T-helper 17 cell (primary cell): ENCODE measurements at regions not wholly inside any gene's neighbourhood (a gene's known extent, or its start where the extent isn't known, plus 50 kb on each side); places are given as distances from the start of the nearest gene placed in this dataset.
"Not testable (repeated sequence)": the region's sequence is repeated elsewhere in the genome, so short reads cannot be mapped to it uniquely, and the experiment has no call there.

Source experiments
- ATAC-seq: fragments of 150-1000 bp; cut with Tn5 transposase; 2 replicates; pipeline ENCODE4 v1.10.0; 2021; ENCODE audit warnings: mild to moderate bottlenecking, moderate library complexity
- DNase-seq, 3 donors: peaks; one replicate each; pipeline versions ENCODE4 v3.0.0 to v3.0.0-alpha.2; 2020 to 2021
- H3K9me3 ChIP-seq: one replicate; pipeline ENCODE4 v1.7.0; 2013; ENCODE audit warnings: low read length, mild to moderate bottlenecking; ENCODE audit not compliant: control insufficient read depth, poor library complexity, severe bottlenecking
- H3K27ac Mint-ChIP-seq: one replicate; pipeline ENCODE4 v1.8.0; 2022; ENCODE audit warnings: mild to moderate bottlenecking, moderate library complexity, mixed read lengths
- H3K27me3 Mint-ChIP-seq: one replicate; pipeline ENCODE4 v1.8.0; 2022; ENCODE audit warnings: mixed read lengths
- H3K36me3 Mint-ChIP-seq: one replicate; pipeline ENCODE4 v1.8.0; 2022; ENCODE audit warnings: low read depth, mixed read lengths
- H3K4me1 Mint-ChIP-seq: one replicate; pipeline ENCODE4 v1.8.0; 2022; ENCODE audit warnings: mild to moderate bottlenecking, mixed read lengths
- H3K4me3 Mint-ChIP-seq: one replicate; pipeline ENCODE4 v1.8.0; 2022; ENCODE audit warnings: mild to moderate bottlenecking, moderate library complexity, mixed read lengths

- no peaks in the 10 kb centered on the region for H3K36me3 Mint-ChIP-seq
- no peaks in the 10 kb centered on the region for H3K9me3 ChIP-seq
These were observed 1120.0 kb upstream of the CDH10 start for GRCh38 chr5:25764733-25765132.

DNA sequence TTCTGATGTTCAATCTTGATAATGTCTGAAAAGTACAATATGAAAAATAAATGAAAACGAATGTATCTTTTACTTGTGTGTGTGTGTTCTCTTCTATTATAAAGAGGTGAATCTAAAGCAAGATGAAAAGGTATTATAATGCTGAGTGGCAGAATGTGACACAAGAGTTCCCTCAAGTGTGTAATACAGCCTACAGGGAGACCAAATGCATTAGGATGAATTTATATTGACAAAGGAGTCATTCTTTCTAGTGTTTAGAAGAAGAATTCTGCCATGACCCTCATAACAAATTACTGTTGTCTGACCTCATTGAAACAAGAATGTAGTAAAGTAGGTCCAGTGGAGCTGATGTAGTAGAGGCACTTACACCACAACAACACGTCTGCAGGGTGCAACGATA is 1119.0 kb upstream of the CDH10 start:
- no peaks in the 10 kb centered on the region for H3K9me3 ChIP-seq
- no peak for ATAC-seq
- no peak overlapping the region for H3K4me3 Mint-ChIP-seq
- H3K27ac Mint-ChIP-seq = no peak overlapping the region
- DNase-seq = no peak
- H3K27me3 Mint-ChIP-seq = no peaks in the 10 kb centered on the region
- H3K36me3 Mint-ChIP-seq = no peaks in the 10 kb centered on the region
- H3K4me1 Mint-ChIP-seq = no peaks in the 10 kb centered on the region

More at GRCh38 chr5:25764733-25765132, 1120.0 kb upstream of the CDH10 start:
- no peak for ATAC-seq
- DNase-seq = no peak
- Mint-ChIP-seq H3K27ac (no peak overlapping the region), H3K4me1 (no peaks in the 10 kb centered on the region), H3K4me3 (no peak overlapping the region), H3K27me3 (no peaks in the 10 kb centered on the region)

DNA sequence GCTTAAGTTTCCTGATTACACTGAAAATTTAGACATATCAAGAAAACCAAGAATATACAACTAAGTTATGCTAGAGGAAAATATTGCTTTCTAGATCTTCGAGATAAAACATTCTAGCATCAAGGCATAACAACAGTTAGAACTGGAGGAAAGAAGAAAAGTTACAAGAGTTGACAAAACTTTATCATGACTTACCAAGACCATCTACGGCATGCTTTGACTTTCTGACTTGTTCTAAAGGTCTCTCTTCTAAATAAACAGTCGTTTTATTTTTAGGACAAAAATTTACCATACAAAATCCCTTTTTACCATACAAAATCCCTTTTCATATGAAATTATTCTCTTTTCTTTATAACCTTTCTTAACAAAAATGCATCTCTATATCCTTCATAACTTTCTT is 1110.1 kb upstream of the CDH10 start:
- H3K4me1 Mint-ChIP-seq = no peaks in the 10 kb centered on the region
- no peak for DNase-seq
- no peak for ATAC-seq

DNA sequence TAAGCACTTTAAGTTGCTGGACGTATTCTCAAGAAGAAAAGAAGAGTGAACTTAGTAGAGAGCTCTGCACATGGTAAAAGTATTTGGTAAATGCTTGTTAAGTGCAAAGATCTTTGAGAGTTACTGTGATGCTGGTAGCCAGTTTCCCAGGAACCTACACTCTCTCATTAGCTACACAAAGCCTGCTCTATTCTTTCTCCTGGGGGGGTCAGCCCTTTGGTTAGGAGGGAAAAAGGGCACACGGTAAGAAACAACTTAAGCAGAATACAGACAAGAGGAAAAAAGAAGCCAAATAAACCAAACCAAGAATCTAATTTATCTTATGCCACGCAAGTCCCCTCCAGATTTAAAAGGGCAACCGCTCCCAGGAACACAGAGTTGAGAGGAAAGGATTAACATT is 1100.1 kb upstream of the CDH10 start:
- no peak for DNase-seq
- ATAC-seq = no peak
- Mint-ChIP-seq H3K36me3 (no peaks in the 10 kb centered on the region), H3K4me3 (no peak overlapping the region), H3K27me3 (no peaks in the 10 kb centered on the region), H3K27ac (no peak overlapping the region), H3K4me1 (no peaks in the 10 kb centered on the region)
- H3K9me3 ChIP-seq = no peaks in the 10 kb centered on the region

More for the DNA sequence above, 1110.1 kb upstream of the CDH10 start:
- Mint-ChIP-seq H3K36me3 (no peaks in the 10 kb centered on the region), H3K27me3 (no peaks in the 10 kb centered on the region), H3K27ac (no peak overlapping the region), H3K4me3 (no peak overlapping the region)
- no peaks in the 10 kb centered on the region for H3K9me3 ChIP-seq

DNA sequence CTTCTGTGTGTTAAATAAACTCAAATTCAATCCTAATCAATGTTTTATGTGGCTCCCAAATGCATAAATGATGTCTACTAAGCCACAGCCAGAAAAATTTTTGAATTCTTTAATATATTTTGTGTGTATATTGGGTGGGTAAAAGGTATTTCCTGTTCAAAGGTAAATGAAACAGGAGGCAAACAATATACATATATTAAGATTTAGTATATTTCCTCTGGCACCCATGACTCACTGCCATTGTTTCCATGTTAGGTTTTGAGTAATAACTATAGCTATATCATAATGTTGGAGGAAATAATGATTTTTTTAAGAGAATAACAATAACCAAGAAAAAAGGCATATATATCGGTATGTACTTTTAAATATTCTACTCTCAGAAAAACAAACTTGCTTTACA is 1071.9 kb upstream of the CDH10 start:
- Mint-ChIP-seq H3K27me3 (no peaks in the 10 kb centered on the region), H3K27ac (no peak overlapping the region), H3K4me3 (no peak overlapping the region), H3K36me3 (no peaks in the 10 kb centered on the region), H3K4me1 (no peaks in the 10 kb centered on the region)
- no peaks in the 10 kb centered on the region for H3K9me3 ChIP-seq
- no peak for DNase-seq
- ATAC-seq = no peak

DNA sequence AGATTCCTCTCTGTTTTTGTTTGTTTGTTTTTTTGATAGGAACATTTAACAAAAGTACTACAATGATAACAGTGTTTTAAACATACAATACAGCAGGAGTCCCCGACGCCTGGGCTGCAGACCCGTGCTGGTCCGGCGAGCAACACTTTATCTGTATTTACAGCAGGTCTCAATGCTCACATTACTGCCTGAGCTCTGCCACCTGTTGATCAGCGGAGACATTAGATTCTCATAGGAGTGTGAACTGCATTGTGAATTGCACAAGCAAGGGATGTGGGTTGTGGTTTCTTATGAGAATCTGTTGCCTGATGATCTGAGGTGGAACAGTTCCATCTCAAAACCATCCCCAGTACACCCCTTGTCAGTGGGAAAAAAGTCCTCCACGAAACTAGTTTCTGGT is 1068.5 kb upstream of the CDH10 start:
- no peak overlapping the region for H3K27ac Mint-ChIP-seq
- ATAC-seq (no peak), DNase-seq (no peak)
- H3K9me3 ChIP-seq = no peaks in the 10 kb centered on the region
- no peaks in the 10 kb centered on the region for H3K27me3 Mint-ChIP-seq
- H3K4me1 Mint-ChIP-seq = no peaks in the 10 kb centered on the region
- no peak overlapping the region for H3K4me3 Mint-ChIP-seq
- H3K36me3 Mint-ChIP-seq = no peaks in the 10 kb centered on the region

GRCh38 chr5:25707093-25707492 is 1062.3 kb upstream of the CDH10 start:
- H3K27ac Mint-ChIP-seq = no peak overlapping the region
- no peaks in the 10 kb centered on the region for H3K36me3 Mint-ChIP-seq
- no peaks in the 10 kb centered on the region for H3K4me1 Mint-ChIP-seq
- H3K27me3 Mint-ChIP-seq = no peaks in the 10 kb centered on the region
- ATAC-seq (no peak), DNase-seq (no peak)
- no peak overlapping the region for H3K4me3 Mint-ChIP-seq
- no peaks in the 10 kb centered on the region for H3K9me3 ChIP-seq

DNA sequence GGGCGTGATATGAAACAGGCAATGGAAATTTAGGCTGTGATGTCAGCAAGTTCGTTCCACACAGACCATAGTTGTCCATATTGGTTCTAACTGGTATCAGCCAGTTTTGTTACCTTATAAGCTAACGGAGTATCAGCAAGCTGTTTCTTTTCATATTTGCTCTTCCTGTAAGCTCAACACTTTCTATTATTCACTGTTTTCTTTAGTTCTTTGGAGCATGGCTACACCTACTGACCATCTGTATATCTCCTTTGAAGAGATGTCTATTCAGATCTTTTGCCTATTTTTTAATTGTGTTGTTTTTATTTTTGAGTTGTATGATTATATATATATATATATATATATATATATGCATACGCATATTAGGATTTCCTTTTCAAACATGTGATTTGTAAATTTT is 1057.2 kb upstream of the CDH10 start:
- Mint-ChIP-seq H3K36me3 (no peaks in the 10 kb centered on the region), H3K4me3 (no peak overlapping the region), H3K27ac (no peak overlapping the region), H3K27me3 (no peaks in the 10 kb centered on the region), H3K4me1 (no peaks in the 10 kb centered on the region)
- no peak for DNase-seq
- no peak for ATAC-seq
- H3K9me3 ChIP-seq = no peaks in the 10 kb centered on the region

- H3K36me3 Mint-ChIP-seq = no peaks in the 10 kb centered on the region
- DNase-seq (no peak), ATAC-seq (no peak)
- no peak overlapping the region for H3K4me3 Mint-ChIP-seq
- H3K27me3 Mint-ChIP-seq = no peaks in the 10 kb centered on the region
- H3K9me3 ChIP-seq = no peaks in the 10 kb centered on the region
- no peaks in the 10 kb centered on the region for H3K4me1 Mint-ChIP-seq
- no peak overlapping the region for H3K27ac Mint-ChIP-seq
These were observed 1050.0 kb upstream of the CDH10 start for GRCh38 chr5:25694801-25695200.

DNA sequence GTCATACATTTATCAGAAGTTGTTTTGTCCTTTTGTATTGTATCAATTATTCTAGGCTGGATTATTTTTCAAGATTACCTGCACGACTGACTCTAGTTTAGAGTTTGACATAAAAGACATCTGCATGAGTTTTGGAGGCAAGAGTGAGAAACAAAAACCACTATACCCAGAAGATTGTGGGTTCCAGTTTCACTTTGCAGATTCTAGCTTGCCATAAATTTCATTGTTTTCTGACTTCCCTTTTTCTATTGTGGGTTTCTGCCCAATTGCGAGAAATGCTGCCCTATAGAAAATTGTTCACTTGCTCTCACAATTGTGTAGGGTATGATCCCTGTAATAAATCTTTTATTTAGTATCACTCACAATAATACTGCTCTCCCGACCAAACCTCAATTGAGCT is 1043.4 kb upstream of the CDH10 start:
- no peak overlapping the region for H3K4me3 Mint-ChIP-seq
- H3K9me3 ChIP-seq = peaks cover 3% of the 10 kb centered on the region
- no peak overlapping the region for H3K27ac Mint-ChIP-seq

DNA sequence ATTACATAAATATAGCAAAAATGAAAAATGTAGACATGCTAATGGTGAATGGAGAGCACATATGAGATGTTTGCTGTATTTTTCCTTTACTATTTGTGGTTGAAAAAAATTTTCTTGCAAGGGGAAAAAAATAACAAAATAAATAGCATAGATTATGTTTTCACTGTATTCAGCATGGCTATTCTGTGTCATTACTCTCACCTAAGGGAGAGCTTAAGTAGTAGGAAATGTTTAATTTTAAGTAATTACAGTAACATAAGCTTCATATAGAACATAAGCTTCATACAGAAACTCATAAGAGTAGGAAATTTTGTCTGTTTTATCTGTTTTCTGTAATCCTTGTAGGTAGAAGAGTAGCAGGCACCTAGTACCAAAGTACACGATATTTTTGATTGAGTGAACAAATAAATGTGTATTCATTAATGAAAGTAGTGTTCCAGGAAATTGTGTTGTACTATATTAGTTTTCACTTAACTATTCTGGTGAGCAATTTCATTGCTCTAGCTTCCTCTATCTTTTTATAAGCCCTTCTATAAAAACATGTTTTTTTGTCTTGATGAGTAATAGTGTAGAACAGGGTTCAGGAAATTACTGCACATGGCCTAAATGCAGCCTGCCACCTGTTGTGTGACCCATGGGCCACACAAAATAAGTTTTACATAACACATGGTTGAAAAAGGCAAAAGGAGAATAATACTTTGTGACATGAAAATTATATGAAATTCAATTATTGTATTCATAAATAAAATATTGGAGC is 1025.0 kb upstream of the CDH10 start:
- H3K27ac Mint-ChIP-seq = no peak overlapping the region
- H3K36me3 Mint-ChIP-seq = no peaks in the 10 kb centered on the region
- no peaks in the 10 kb centered on the region for H3K27me3 Mint-ChIP-seq
- ATAC-seq (no peak), DNase-seq (no peak)
- H3K4me3 Mint-ChIP-seq = no peak overlapping the region
- H3K4me1 Mint-ChIP-seq = no peaks in the 10 kb centered on the region
- H3K9me3 ChIP-seq = no peaks in the 10 kb centered on the region

More for the DNA sequence above, 1043.4 kb upstream of the CDH10 start:
- H3K36me3 Mint-ChIP-seq = no peaks in the 10 kb centered on the region
- ATAC-seq = no peak
- no peak for DNase-seq
- no peaks in the 10 kb centered on the region for H3K4me1 Mint-ChIP-seq
- H3K27me3 Mint-ChIP-seq = no peaks in the 10 kb centered on the region

DNA sequence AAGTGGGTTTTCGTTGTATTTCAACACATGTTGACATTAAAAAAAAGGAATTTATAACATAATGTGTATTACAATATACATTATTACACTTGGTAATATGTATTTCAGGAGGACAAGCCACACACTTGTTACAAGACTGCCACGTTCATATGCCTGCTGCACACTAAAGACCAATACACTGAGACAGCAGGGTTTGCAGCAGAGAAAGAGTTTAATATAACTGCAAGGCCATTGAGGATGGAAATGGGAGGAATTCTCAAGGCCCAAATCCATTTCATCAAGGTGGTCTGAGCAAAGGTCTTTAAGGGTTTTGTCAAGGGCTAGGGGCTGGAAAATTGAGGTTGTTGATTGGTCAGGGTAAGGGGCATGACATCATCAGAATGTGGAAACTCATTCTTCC is 1017.8 kb upstream of the CDH10 start:
- Mint-ChIP-seq H3K27ac (no peak overlapping the region), H3K4me3 (no peak overlapping the region), H3K36me3 (no peaks in the 10 kb centered on the region), H3K4me1 (no peaks in the 10 kb centered on the region), H3K27me3 (no peaks in the 10 kb centered on the region)
- ATAC-seq = no peak
- DNase-seq = no peak
- H3K9me3 ChIP-seq = no peaks in the 10 kb centered on the region

DNA sequence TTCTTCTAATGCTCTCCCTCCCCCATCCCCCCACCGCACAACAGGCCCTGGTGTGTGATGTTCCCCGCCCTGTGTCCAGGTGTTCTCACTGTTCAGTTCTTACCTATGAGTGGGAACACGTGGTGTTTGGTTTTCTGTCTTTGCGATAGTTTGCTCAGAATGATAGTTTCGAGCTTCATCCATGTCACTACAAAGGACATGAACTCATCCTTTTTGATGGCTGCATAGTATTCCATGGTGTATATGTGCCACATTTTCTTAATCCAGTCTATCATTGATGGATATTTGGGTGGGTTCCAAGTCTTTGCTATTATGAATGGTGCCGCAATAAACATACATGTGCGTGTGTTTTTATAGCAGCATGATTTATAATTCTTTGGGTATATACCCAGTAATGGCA is 1005.5 kb upstream of the CDH10 start:
- not testable (repeated sequence) for H3K9me3 ChIP-seq, H3K27ac Mint-ChIP-seq, H3K27me3 Mint-ChIP-seq, H3K36me3 Mint-ChIP-seq, DNase-seq, ATAC-seq, H3K4me3 Mint-ChIP-seq, H3K4me1 Mint-ChIP-seq

GRCh38 chr5:25649628-25650265 is 1005.0 kb upstream of the CDH10 start:
- H3K36me3 Mint-ChIP-seq = no peaks in the 10 kb centered on the region

More at GRCh38 chr5:25649628-25650265, 1005.0 kb upstream of the CDH10 start:
- ATAC-seq (no peak), DNase-seq (no peak)
- Mint-ChIP-seq H3K4me3 (no peak overlapping the region), H3K4me1 (no peaks in the 10 kb centered on the region), H3K27ac (no peak overlapping the region), H3K27me3 (no peaks in the 10 kb centered on the region)
- no peaks in the 10 kb centered on the region for H3K9me3 ChIP-seq
